ENCODE measurements at regions not wholly inside any gene's neighbourhood (a gene's known extent, or its start where the extent isn't known, plus 50 kb on each side); places are given as distances from the start of the nearest gene placed in this dataset.

GRCh38 chr22:27558658-27559371, 242.7 kb downstream of the MN1 start:
- no peaks in the 10 kb centered on the region for H3K9me3 ChIP-seq
- no peaks in the 10 kb centered on the region for H3K36me3 ChIP-seq
- no peak overlapping the region for H3K27ac ChIP-seq
- no peaks in the 10 kb centered on the region for H3K27me3 ChIP-seq
- TF ChIP-seq, protein P1, sequence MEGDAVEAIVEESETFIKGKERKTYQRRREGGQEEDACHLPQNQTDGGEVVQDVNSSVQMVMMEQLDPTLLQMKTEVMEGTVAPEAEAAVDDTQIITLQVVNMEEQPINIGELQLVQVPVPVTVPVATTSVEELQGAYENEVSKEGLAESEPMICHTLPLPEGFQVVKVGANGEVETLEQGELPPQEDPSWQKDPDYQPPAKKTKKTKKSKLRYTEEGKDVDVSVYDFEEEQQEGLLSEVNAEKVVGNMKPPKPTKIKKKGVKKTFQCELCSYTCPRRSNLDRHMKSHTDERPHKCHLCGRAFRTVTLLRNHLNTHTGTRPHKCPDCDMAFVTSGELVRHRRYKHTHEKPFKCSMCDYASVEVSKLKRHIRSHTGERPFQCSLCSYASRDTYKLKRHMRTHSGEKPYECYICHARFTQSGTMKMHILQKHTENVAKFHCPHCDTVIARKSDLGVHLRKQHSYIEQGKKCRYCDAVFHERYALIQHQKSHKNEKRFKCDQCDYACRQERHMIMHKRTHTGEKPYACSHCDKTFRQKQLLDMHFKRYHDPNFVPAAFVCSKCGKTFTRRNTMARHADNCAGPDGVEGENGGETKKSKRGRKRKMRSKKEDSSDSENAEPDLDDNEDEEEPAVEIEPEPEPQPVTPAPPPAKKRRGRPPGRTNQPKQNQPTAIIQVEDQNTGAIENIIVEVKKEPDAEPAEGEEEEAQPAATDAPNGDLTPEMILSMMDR (IDR thresholded peaks at IDR 0.05), result no peak
- H3K4me3 ChIP-seq (ENCODE audit: low read depth in 1 of 2, low read length in 1 of 2), result no peak overlapping the region
- H3K4me1 ChIP-seq (ENCODE audit: control insufficient read depth in 1 of 2, insufficient read depth in 1 of 2, low read depth in 1 of 2, low read length in 1 of 2), result no peaks in the 10 kb centered on the region

DNA sequence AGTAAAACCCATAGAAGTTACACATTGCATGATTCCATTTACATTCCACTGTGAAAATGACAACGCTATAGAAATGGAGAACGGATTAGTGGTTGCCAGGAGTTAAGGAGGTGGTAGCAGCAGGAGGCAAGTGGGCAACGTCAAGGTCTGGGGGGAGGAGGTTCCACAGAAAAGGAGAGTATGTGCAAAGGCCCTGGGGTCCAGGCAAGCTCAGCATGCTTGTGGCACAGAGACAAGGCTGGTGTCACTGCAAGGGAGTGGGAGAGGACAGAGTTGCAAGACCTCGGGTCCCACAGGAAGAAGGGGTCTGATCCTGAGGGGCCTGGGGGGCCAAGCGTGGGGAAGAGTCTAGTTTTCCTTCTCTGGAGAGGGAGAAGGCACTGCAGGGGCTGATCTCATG, 240.8 kb downstream of the MN1 start:
- H3K4me1 ChIP-seq (ENCODE audit: control insufficient read depth in 1 of 2, insufficient read depth in 1 of 2, low read depth in 1 of 2, low read length in 1 of 2), result no peaks in the 10 kb centered on the region
- TF ChIP-seq, protein P1 (IDR thresholded peaks at IDR 0.05), result no peak
- no peak overlapping the region for H3K27ac ChIP-seq
- no peaks in the 10 kb centered on the region for H3K36me3 ChIP-seq
- H3K4me3 ChIP-seq (ENCODE audit: low read depth in 1 of 2, low read length in 1 of 2), result no peak overlapping the region
- no peaks in the 10 kb centered on the region for H3K27me3 ChIP-seq
- no peaks in the 10 kb centered on the region for H3K9me3 ChIP-seq

- no peaks in the 10 kb centered on the region for H3K36me3 ChIP-seq
- no peak overlapping the region for H3K4me3 ChIP-seq (ENCODE audit: low read depth in 1 of 2, low read length in 1 of 2)
- no peaks in the 10 kb centered on the region for H3K9me3 ChIP-seq
- H3K27ac ChIP-seq, result no peak overlapping the region
- H3K27me3 ChIP-seq, result no peaks in the 10 kb centered on the region
- H3K4me1 ChIP-seq (ENCODE audit: control insufficient read depth in 1 of 2, insufficient read depth in 1 of 2, low read depth in 1 of 2, low read length in 1 of 2), result no peaks in the 10 kb centered on the region
- TF ChIP-seq, protein P1 (IDR thresholded peaks at IDR 0.05), result no peak
Measured at GRCh38 chr22:27561286-27561904, 240.2 kb downstream of the MN1 start.

DNA sequence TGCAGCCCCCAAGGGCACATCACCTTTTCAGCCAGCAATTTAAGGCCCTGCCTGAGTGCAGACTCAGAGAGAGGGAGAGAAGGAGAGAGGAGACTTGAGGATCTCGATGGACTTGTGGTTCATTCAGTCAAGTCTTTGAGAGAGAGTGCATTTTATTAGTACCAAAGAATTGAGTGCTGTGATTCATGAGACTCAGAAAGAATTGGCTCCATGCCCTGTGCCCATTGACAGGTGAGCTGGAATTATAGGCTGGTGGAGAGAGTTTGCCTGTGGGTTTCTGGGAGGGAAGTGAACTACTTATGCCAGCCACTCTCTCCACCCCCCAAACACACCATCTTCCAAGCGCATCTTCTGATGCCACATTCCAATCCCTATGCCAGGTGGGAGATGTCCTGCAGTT, 236.8 kb downstream of the MN1 start:
- Histone ChIP-seq H3K4me1 (ENCODE audit: control insufficient read depth in 1 of 2, insufficient read depth in 1 of 2, low read depth in 1 of 2, low read length in 1 of 2) (no peaks in the 10 kb centered on the region), H3K36me3 (no peaks in the 10 kb centered on the region), H3K27ac (no peak overlapping the region), H3K27me3 (no peaks in the 10 kb centered on the region), H3K9me3 (no peaks in the 10 kb centered on the region), H3K4me3 (ENCODE audit: low read depth in 1 of 2, low read length in 1 of 2) (no peak overlapping the region)
- TF ChIP-seq, protein P1 (IDR thresholded peaks at IDR 0.05), result no peak

- H3K27me3 ChIP-seq, result no peaks in the 10 kb centered on the region
Measured at GRCh38 chr22:27566602-27567001, 235.0 kb downstream of the MN1 start.

More at GRCh38 chr22:27566602-27567001, 235.0 kb downstream of the MN1 start:
- no peaks in the 10 kb centered on the region for H3K36me3 ChIP-seq
- no peak overlapping the region for H3K4me3 ChIP-seq (ENCODE audit: low read depth in 1 of 2, low read length in 1 of 2)
- H3K27ac ChIP-seq, result no peak overlapping the region
- no peaks in the 10 kb centered on the region for H3K4me1 ChIP-seq (ENCODE audit: control insufficient read depth in 1 of 2, insufficient read depth in 1 of 2, low read depth in 1 of 2, low read length in 1 of 2)
- TF ChIP-seq, protein P1 (IDR thresholded peaks at IDR 0.05), result no peak
- H3K9me3 ChIP-seq, result no peaks in the 10 kb centered on the region
